Kidney epithelial cell (primary cell): ENCODE measurements at regions not wholly inside any gene's neighbourhood (a gene's known extent, or its start where the extent isn't known, plus 50 kb on each side); places are given as distances from the start of the nearest gene placed in this dataset.

Experiments
- DNase-seq: peaks from one replicate; pipeline ENCODE4 v3.0.0-alpha.2; 2010; ENCODE audit warnings: low read depth
- H3K27me3 ChIP-seq: 2 replicates; pipeline ENCODE4 v1.6.0; 2011; ENCODE audit warnings: low read length; ENCODE audit not compliant: control insufficient read depth, insufficient read depth
- H3K36me3 ChIP-seq: 2 replicates; pipeline ENCODE4 v1.5.1; 2011; ENCODE audit warnings: low read length; ENCODE audit not compliant: control insufficient read depth, insufficient read depth
- H3K4me3 ChIP-seq: 2 replicates; pipeline ENCODE4 v1.5.1; 2011; ENCODE audit warnings: low read depth, mild to moderate bottlenecking, control low read depth, low read length
- TF ChIP-seq, protein P1 (sequence below): IDR thresholded peaks from 2 replicates; pipeline ENCODE4 v1.5.1; 2011; ENCODE audit warnings: mild to moderate bottlenecking, moderate library complexity, low read length, control low read depth, inconsistent platforms; ENCODE audit not compliant: insufficient read depth, poor library complexity, severe bottlenecking

DNA sequence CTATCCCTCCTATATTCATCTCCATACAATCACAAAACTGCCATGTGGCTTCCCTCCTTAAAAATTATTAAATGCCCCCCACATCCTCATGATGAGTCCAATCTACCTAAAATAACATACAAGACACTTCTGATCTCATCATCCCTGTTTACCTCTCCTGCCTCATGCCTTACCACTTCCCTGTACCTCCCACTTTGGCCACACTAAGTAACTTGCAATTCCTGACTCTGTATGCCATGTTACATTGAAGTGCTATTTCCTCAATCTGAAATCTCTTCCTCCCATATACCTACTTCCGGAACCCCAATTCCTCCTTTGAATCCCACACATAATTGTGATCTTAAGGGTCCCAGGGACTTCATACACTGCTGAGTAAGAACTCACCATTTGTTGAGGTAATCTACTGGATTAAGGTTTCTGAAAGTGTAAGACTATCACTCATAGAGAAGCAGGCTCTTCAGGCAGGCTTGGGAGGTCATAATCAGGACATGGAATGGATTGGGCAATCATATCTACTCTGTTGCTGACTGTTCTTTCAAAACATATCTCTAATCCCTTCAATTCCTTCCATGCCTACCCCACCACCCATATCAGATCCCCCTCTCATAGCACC lies 117.6 kb upstream of the PLEKHG7 start:
- Histone ChIP-seq H3K27me3 (no peaks in the 10 kb centered on the region), H3K36me3 (no peaks in the 10 kb centered on the region), H3K4me3 (no peak overlapping the region)
- TF ChIP-seq, protein P1, sequence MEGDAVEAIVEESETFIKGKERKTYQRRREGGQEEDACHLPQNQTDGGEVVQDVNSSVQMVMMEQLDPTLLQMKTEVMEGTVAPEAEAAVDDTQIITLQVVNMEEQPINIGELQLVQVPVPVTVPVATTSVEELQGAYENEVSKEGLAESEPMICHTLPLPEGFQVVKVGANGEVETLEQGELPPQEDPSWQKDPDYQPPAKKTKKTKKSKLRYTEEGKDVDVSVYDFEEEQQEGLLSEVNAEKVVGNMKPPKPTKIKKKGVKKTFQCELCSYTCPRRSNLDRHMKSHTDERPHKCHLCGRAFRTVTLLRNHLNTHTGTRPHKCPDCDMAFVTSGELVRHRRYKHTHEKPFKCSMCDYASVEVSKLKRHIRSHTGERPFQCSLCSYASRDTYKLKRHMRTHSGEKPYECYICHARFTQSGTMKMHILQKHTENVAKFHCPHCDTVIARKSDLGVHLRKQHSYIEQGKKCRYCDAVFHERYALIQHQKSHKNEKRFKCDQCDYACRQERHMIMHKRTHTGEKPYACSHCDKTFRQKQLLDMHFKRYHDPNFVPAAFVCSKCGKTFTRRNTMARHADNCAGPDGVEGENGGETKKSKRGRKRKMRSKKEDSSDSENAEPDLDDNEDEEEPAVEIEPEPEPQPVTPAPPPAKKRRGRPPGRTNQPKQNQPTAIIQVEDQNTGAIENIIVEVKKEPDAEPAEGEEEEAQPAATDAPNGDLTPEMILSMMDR: no peak
- no peak for DNase-seq

DNA sequence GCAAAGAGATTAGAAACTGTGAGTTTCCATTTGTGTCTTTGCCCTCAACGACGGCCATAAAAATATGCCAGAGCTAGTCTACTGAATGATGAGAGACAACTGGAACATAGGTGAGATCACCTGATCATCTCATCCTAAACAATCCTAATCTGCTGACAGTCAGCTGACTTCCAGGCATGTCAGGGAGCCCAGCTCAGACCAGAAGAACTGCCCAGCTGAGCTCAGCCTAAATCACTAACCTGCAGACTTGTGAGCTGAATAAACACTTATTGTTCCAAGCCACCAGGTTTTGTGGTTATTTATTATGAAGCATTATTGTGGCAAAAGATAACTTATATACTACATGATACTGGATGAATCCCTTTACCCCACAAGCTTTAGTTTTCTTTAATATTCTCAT lies 118.9 kb upstream of the PLEKHG7 start:
- Histone ChIP-seq H3K27me3 (no peaks in the 10 kb centered on the region), H3K4me3 (no peak overlapping the region), H3K36me3 (no peaks in the 10 kb centered on the region)
- no peak for DNase-seq
- TF ChIP-seq, protein P1: no peak

DNA sequence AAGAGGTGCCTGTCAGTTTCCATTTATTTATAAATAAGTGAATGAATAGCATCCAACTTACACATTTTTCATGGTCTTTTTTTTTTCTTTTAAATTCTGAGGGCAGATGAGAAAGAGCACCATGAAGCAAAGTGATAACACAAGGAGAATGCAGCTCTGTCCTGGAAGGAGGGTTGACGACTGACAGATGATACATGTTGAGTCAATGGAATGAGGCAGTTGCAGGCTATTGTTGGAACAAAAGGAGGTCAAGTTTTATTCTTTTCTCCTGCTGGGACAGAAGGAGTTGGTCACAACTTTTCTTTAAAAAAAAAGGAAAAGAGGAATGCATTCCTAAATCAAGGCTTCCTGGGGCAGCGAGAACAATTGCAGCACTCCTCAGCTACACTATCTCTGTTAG lies 119.9 kb upstream of the PLEKHG7 start:
- TF ChIP-seq, protein P1: no peak
- no peaks in the 10 kb centered on the region for H3K36me3 ChIP-seq
- DNase-seq: no peak
- H3K27me3 ChIP-seq: no peaks in the 10 kb centered on the region
- H3K4me3 ChIP-seq: no peak overlapping the region

DNA sequence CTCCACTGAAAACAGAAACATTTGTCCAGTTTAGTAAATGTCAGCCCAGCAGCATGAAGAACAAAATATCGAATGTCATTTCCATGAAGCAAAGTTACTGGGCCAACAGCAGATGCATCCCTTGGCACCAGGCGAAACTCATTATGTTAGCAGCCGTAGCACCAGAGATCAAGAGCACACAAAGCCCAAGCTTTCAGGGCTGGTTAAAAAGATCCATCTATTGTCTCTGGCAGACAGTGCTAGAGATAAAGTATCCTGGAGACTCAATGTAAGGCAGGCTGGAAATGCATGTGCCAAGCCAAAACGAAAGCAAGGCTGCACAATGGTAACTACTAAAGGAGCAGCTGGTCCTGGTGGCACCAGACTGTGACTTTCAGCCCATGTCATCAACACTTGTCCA lies 120.3 kb upstream of the PLEKHG7 start:
- Histone ChIP-seq H3K36me3 (no peaks in the 10 kb centered on the region), H3K27me3 (no peaks in the 10 kb centered on the region), H3K4me3 (no peak overlapping the region)
- TF ChIP-seq, protein P1: no peak
- no peak for DNase-seq

DNA sequence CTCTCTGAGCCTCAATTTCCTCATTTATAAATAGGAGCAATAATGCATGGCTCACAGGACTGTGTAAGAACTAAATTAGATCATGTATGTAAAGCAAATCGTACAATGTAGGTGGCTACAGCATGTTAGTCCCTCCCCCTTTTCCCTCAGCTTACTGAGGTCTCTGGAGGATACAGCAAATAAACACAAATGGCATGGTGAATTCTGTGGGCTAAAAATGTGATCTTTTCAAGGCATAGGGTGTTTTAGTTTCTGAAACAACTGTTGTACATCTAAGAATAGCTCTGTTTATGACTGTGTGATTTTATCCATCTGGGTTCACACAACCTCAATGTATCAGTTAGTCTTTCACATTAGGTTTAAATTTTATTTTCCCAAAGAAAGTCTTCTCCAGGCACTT lies 121.2 kb upstream of the PLEKHG7 start:
- no peak for DNase-seq
- H3K4me3 ChIP-seq: no peak overlapping the region
- H3K36me3 ChIP-seq: no peaks in the 10 kb centered on the region
- TF ChIP-seq, protein P1: no peak
- H3K27me3 ChIP-seq: no peaks in the 10 kb centered on the region

DNA sequence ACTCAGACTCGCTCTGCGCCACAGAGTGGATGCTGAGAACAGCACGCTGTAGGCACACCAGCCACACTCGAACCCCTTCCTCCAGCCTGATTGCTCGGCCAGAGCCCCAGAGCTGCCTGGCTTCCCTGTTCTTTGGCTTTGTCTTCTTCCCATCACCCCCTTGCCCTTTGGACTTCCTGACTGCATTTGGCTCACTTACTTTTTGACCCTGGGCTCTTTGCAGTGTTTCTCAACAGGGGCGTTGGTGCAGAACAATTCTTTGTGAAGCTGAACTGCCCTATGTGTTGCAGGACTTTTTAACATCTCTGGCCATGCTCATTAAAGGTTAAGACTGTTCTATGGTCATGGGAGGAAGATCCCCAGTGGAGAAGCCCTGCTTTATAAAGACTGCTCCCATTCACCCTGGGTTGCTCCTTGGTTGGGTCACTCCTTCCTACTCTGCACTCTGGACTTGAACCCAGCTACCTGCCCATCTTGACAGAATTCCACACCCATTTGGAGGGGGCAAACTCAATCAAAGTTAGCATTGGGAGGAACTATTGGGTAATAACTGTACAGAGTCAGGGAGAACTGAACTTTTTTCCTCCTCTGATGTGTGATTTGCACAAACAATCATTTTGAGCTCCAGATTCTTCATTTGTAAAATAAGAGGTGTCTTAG lies 127.7 kb upstream of the PLEKHG7 start:
- Histone ChIP-seq H3K36me3 (no peaks in the 10 kb centered on the region), H3K4me3 (no peak overlapping the region), H3K27me3 (no peaks in the 10 kb centered on the region)
- no peak for DNase-seq
- TF ChIP-seq, protein P1: no peak
